HG03439 (cell line): ENCODE measurements at regions not wholly inside any gene's neighbourhood (a gene's known extent, or its start where the extent isn't known, plus 50 kb on each side); places are given as distances from the start of the nearest gene placed in this dataset.

Experiments used
- ATAC-seq: cut with Tn5 transposase; IDR thresholded peaks from one replicate; pipeline ENCODE4 v1.9.1; 2021; ENCODE audit warnings: mild to moderate bottlenecking, moderate library complexity; ENCODE audit not compliant: unreplicated experiment

GRCh38 chr7:121810831-121811672, 61.9 kb upstream of the PTPRZ1 start:
- ATAC-seq = no peak

DNA sequence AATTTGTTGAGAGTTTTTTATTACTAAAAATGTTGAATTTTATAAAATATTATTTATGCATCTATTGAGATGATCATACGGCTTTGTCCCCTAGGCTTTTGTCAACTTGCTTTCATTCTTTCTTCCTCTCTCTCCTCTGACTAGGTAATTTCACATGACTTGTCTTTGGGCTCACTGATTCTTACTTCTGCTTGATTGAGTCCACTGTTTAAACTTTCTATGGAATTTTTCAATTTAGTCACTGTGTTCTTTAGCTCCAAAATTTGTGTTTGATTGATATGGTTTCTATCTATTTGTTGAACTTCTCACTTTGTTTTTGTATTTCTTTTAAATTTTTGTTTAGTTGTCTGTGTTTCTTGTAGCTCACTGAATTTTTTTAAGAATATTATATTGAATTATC, 65.9 kb upstream of the PTPRZ1 start:
- ATAC-seq = no peak

GRCh38 chr7:121803039-121803438, 69.9 kb upstream of the PTPRZ1 start:
- no peak for ATAC-seq

DNA sequence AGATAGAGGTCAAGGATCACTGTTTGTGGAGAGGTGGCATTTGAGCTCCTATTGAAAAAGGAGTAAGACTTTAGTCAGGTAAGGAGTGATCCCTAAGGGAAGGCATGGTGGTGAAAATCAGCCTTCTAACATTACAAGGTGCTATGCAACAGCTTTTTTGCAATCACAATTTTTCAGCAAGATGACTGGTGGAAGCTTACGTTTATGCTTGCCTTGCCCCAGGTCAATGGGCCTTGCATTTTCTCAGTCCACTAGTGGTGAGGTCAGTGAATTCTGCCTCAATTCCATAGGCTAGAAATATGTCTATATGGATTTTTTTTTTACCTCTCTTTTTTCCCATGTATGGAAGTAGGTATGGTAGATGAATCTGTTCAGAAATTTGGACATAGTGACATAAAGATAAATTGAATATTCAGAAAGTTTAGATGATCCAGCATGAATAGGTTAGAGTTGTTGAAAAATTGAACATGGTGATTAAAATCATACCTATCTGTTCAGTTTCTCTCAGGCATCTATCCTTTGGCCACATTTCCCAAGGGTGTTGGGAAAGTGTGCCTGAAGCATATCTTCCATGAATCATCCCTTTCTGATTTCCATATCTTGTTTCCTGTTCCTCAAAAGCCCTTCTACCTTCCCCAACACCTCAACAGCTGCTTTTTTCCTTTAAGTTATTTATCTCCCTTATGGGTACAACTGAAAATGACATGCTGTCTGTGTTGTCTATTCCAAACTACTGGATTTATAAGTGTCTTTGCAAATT, 71.9 kb upstream of the PTPRZ1 start:
- ATAC-seq = no peak

- no peak for ATAC-seq
Observed at GRCh38 chr7:121798896-121799295, 74.1 kb upstream of the PTPRZ1 start.

DNA sequence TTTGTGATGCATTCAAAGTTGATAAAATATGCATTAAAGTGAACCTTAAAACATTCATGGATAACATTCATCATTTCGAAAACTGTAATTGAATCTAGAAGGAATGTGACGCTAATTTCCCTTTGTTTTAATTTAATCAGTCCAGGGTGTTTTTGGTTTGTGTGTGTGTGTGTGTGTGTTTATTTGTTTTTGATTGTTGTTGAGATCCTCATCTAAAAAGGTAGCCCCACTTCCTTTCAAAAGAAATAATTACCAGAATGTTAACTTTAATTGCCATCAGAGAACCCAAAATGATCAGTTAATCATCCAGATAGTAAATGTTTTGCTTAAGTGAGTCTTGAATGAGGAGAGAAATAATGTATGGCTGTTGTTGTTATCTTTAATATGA, 74.5 kb upstream of the PTPRZ1 start:
- no peak for ATAC-seq

GRCh38 chr7:121797657-121798452, 75.1 kb upstream of the PTPRZ1 start:
- ATAC-seq = no peak

DNA sequence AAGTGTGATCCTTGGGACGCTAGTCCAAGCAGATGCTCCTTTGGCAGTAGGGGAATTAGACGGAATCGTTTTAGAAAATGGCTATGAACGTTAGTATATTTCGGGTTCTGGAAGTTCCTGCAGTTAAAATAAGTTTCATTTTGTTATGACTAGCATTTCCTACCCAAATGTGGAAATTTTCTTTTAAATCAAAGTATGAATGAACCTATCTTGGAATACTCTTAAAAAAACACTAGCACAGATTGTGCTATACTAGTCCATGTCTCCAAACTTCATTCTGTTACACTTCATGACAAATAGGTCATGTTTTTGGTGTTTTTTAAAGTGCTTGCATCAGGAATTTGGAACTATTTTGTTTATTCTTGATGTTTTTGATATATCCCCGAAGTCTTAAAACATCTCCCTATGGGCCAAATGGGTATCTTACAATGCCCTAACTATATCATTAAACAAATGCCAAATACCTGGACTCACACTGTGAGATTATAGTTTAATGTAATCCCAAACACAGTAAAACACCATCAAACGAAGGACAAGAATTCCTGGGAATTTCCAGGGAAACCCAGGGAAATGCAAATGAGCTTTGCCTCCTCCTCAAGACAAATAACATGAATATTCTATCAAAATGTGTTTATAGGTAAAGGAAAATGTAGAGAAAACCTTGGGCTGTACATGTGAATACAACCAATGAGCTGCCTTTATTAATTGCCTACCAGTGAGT, 75.9 kb upstream of the PTPRZ1 start:
- no peak for ATAC-seq

- ATAC-seq = no peak
Observed at GRCh38 chr7:121796381-121796780, 76.6 kb upstream of the PTPRZ1 start.

- ATAC-seq = no peak
Observed at GRCh38 chr7:121795736-121796135, 77.2 kb upstream of the PTPRZ1 start.

DNA sequence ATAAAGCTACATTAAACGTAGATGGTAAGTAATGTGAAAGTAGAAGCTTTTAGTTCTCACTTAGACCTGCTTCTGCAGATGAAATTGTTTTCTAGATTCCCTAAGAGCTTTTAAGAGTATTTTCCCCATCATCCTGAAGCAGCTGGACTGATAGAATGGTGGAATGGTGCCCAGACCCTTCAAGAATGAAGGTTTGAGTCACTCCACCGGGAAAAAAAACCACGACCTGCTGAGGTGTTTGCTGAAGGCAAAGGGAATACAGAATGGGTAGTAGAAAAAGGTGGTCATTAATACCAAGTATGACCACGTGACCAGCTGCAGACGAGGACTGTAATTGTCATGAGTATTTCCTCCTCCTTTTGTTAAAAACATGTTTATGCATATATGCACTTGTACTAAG, 79.2 kb upstream of the PTPRZ1 start:
- no peak for ATAC-seq

DNA sequence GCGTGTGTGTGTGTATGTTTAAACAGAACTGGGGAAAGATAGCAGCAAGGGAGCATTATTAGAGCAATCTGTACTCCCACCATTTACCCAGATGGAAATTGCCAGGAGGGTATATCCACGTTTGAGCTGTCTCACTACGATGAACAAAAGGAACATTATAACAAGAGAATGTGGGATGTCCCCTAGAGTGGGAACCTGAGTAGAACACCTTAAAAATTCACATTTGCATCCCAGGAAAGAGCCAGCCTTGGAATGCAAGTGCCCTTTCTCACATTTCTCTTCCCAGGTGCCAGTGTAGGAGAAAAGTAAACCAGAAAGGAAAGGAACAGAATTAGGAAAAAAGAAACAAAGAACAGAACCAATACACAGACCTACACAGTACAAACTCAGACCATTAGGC, 95.3 kb upstream of the PTPRZ1 start:
- ATAC-seq = no peak

- no peak for ATAC-seq
Observed at GRCh38 chr7:121774563-121774962, 98.4 kb upstream of the PTPRZ1 start.

DNA sequence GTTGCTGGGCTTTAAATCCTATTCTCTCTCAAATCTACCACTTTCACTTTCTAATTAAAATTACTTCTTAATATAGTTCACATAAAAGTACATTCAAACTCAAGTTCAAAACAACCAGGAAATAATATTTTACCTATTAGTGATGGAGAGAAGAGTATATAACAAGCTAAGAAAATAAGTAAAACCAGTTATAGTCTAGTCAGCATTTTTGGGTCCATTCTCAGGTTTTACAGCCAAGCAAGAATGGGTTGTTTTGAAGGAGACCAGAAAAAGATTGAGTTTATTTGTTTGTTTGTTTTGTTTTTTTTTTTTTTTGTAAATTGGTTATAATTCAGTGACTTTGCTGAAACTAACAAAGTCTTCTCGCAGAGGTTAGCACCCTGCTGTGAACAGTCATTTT, 106.3 kb upstream of the PTPRZ1 start:
- ATAC-seq = no peak

GRCh38 chr7:121761399-121761798, 111.6 kb upstream of the PTPRZ1 start:
- no peak for ATAC-seq

DNA sequence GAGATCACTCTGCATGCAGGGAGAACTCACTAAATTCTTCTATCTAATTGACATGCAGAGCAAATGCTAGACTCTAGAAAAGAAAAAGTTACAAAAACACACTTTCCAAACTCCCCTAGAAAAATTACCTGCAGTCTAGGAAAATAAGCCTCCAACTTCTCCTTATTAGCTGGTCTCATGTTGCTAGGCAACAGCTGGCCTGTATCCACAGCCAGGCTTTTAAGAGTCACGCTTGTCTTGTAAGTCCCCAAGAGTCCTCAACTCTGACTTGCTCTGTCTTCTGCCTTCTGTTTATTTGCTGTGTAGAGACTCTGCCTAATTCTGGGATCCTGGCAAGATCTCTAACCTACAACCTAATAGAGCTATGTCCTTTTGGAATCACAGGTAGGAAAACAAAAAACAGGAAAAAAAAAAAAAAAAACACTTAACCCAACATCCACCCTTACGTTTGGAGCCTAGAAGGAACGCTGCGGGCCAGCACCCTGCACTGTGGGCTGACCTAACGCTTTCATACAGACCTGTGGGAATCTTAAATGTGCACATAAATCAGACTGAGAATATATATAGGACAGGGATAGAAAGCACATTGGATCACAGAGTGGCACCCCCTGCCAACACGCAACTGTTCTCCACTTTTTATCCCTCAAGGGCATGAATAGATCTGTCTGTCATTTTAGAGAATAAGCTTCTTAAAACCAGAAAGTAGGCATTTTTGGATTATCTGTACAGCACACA, 117.0 kb upstream of the PTPRZ1 start:
- ATAC-seq = no peak

GRCh38 chr7:121755286-121755685, 117.7 kb upstream of the PTPRZ1 start:
- ATAC-seq = no peak

DNA sequence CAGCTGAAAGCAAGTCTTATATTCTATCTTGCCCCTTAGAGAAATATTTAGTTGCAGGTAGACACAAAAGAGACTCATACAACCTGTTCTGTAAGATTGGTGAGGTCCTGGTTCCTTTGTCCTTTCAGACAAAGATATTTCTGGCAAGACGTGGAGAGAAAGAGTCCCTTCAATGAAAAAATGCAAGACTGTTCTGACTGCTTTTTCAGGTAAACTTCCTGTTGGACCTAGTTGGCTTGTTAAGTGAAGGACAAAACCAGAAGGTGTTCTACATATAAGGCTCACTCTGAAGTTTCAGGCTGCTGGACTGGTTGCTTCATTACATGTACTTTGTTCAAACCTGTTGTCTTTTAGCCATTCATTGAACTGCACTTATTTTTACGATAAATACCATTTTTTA, 119.0 kb upstream of the PTPRZ1 start:
- no peak for ATAC-seq

DNA sequence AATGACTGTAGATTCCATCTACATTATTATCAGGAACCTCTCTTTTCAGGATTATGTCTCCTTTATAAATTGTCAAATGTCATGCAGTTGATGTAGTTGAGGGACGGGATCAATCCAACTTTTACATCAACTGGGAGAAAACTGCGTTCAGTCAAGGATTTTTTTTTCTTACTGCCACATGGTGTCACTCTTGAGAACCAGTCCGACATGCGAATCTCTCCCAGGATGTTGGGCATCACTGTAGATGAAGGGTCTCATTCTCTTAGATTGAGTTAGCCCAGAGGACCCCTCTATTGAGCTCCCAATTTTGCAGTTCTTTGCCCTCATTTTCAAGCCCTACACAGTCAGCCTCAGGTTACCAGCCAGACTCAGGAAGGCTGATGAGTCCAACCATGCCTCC, 120.3 kb upstream of the PTPRZ1 start:
- no peak for ATAC-seq

- no peak for ATAC-seq
Observed at GRCh38 chr7:121748546-121748945, 124.4 kb upstream of the PTPRZ1 start.
